GM20431 (cell line): ENCODE measurements at regions not wholly inside any gene's neighbourhood (a gene's known extent, or its start where the extent isn't known, plus 50 kb on each side); places are given as distances from the start of the nearest gene placed in this dataset.
"Not testable (repeated sequence)": the region's sequence is repeated elsewhere in the genome, so short reads cannot be mapped to it uniquely, and the experiment has no call there.

Experiments used
- in situ Hi-C: fragments of 300-500 bp; cut with MseI, MboI; formaldehyde crosslinking; loops from one replicate; pipeline ENCODE4 v1.15.0; 2020; ENCODE audit warnings: low sequenced_read_pairs; ENCODE audit not compliant: unreplicated experiment

DNA sequence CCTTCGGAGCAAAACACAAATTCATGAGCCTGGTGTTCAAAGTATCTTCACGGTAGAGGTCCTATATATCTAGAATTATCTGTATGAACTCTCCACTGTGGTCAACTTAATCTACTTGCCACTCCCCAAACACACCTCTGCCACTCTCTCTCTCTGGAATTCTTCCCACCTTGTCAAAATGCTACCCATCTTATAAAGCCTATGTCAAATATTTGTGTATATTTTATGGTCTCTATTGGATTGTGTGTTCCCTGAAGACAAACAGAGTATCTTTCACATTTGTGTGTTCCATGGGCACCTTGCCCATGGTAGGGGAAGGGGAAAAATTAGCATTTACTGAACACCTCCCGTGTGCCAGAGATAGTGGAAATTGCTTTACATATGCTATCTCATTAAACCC, 83.2 kb upstream of the ATL2 start:
- in situ Hi-C loops, result no loop called here

GRCh38 chr2:38454081-38454480, 77.0 kb upstream of the ATL2 start:
- in situ Hi-C loops, result no loop called here

DNA sequence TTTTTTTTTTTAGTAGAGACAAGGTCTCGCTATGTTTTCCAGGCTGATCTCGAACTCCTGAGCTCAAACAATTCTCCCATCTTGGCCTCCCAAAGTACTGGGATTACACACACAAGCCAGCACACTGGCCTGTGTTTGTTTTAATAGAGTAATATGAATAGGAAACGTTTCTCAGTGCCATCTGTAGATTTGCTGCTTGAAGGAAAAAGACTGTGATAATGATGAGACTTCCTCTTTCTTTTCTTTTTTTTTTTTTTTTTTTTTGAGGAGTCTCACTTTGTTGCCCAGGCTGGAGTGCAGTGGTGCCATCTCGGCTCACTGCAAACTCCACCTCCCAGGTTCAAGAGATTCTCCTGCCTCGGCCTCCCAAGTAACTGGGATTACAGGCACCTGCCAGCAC, 74.7 kb upstream of the ATL2 start:
- in situ Hi-C loops, result not testable (repeated sequence)

- in situ Hi-C loops, result no loop called here
Observed at GRCh38 chr2:38450509-38450908, 73.4 kb upstream of the ATL2 start.

GRCh38 chr2:38448692-38449410, 71.8 kb upstream of the ATL2 start:
- in situ Hi-C loops, result no loop called here

- in situ Hi-C loops, result no loop called here
Observed at GRCh38 chr2:38446906-38447561, 70.0 kb upstream of the ATL2 start.

DNA sequence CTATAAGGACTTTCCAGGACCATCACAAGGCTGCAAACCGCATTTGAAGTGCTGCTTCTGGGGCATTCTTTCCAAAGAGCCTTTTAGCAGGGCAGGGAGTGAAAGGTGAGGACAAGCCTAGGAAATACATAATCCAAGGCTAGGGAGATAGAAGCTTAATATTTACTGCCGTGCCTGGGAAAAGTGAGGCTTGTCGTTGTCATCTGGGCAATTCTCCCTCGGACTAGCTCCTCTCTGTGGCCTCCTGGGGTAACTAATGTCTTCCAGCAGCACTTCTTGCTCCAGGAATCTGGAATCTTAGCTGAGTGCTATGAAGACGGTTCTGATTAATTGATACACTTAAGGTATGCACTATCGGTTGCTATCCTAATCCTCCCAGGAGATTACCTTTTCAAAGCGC, 69.3 kb upstream of the ATL2 start:
- in situ Hi-C loops, result no loop called here

GRCh38 chr2:38444247-38444646, 67.2 kb upstream of the ATL2 start:
- in situ Hi-C loops, result no loop called here

DNA sequence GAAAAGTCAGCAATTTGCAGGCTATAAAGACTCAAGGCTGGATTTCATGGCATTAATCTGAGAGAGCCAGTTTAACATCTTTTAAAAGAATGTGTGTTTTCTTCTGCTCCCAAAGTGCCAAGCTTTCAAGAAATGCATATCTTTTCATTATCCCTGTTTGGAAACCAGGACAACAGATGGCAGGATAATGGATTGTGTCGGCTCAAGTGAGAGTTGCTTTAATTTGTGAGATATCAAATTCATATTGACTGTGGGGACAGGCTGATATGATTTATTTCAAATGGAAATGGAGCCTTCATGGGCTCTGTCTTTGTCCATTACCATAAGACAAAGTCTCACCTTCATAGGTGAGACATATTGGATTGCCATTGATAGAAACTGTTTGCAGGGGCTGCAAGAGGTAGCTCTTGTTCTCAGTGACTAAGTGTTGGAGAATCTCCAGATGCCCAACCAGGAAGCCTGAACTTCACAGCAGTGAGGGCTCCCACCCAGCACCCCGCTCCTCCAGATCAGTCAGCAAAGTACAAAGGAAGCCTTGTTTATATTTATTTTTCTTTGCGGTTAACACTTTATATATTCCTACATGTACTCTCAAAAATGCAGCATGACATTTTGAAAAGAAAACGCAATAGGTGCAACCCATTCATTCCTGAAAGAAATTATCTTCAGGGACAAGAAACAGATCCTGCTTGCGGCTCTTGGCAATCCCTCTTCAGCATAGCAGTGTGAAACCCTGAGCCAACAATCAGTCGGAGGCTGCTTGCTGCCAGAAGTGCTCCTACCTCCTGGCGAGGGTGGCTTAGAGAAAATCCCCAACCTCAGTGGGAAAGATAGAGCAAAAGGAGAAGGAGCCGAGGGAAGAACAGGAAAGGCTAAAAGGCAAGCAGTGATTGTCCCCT, 65.8 kb upstream of the ATL2 start:
- in situ Hi-C loops, result no loop called here

- in situ Hi-C loops, result no loop called here
Observed at GRCh38 chr2:38441346-38441745, 64.3 kb upstream of the ATL2 start.

DNA sequence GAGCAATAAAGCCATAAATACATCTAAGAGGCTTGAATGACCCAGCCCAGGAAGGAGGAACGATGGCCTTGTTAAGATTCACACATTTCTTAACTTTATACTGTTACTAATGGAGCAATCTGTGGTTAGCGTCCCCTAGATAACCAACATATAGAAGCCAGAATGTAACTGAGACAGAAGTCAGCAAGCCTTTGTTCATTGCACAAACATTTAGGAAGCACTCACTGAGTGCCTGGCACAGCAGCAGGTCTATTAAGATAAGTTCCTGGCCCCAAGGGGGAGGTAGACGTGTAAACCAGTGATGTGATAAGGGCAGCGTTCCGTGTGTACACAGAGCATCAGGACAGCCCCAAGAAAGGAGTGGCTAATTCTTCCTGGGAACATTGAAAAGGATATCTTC, 63.6 kb upstream of the ATL2 start:
- in situ Hi-C loops, result no loop called here

DNA sequence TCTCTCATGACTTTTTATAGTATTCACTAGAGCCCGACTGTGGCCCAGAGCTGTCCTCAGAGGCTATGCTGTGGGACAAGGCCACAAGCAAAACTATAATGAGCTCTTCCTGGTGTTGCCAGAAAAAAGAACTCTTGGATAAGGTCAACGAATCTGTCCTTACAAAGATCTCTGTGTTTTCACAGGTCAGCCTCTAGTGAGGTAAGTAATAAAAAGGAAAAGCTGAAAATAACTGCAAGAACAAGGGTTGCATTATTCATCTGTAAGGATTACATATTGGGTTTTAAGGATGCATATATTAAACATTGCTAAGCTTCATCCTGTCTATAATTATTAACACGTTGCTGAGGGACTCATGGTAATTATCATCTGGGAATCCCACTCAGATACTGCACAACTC, 62.8 kb upstream of the ATL2 start:
- in situ Hi-C loops, result no loop called here

DNA sequence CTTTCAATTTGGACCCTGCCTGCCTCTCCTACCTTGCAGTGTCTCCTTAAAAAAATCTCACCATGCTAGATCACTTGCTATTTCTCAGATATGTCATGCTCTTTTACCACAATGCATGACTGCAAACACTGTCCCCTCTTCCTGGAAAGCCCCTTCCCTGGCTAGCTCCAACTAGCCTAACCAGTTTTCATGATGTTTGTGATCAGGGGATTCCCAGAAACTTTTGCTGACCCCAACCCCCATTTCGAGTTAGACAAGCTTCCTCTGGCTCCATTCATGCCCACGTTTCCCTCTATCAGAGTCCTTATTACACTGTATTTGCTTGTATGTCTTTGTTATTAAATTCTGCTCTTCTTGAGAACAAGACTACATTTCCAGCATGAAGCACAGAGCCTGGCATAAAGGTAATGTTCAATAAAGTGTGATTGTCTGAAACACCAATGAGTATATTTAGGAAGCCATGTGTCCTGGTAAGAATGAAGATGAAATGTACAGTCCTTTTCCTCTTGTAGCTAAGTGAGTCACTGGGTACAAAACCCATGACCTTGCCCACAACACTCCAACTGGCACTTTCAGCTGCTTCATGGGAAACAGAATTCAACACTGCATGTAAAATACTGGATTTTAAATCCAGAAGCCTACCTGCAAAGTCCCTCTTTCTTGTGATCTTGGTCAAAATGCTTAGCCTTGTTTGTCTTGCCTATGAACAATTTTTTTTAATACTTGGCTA, 62.0 kb upstream of the ATL2 start:
- in situ Hi-C loops, result no loop called here

GRCh38 chr2:38438133-38438882, 61.2 kb upstream of the ATL2 start:
- in situ Hi-C loops, result no loop called here

DNA sequence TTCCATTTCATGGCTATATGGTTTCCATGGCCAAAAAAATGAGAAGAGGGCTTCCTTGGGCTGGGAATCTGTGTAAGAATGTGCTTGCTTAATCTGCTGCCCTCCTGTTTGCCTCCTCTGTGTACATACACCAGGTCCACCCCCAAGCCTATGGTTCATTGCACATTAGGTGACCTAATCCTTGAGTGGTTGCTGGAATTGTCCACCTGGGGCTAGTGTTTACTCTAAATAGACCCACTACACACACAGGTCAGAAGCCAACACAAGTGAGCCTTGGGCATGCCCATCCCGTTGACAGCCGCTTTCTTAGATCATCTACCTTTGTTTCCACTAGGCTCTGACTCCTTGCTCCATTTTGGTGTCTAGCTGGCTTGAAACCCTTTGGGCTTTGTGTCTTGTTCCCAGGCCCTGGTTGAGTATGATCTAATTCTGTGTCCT, 59.2 kb upstream of the ATL2 start:
- in situ Hi-C loops, result no loop called here

DNA sequence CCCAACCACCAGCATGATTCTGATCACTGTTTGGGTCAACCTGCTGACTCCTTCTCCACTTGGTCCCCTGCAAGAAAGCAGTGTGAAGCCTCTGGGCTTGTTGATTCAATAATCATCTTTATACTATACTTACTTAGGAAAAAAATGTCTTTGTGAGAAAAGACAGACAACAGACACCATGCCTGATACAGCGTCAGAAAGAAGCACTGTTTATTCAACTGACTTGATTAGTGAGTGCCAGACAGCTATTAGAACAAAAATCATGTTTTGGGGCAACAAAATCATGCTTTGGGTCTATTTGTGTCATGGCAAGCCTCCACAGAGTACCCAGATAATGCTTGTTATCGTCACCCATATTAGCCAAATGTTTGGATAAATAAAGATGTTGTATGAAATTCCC, 58.7 kb upstream of the ATL2 start:
- in situ Hi-C loops, result no loop called here

DNA sequence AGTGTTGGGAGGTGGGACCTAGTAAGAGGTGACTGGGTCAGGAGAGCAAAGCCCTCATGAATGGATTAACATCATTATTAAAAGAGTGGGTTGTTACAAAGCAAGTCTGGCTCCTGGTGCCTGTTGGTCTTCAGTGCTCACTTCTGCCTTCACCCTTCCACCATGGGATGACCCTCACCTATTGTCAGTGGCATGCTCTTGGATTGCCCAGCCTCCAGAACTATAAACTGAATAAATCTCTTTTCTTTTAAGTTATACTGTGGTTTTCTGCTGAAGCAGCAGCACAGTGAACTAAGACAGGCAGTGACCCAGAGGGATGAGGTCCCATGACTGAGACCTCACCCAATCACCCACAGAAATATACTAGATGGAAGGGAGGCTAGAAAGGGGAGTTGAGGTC, 57.5 kb upstream of the ATL2 start:
- in situ Hi-C loops, result no loop called here

DNA sequence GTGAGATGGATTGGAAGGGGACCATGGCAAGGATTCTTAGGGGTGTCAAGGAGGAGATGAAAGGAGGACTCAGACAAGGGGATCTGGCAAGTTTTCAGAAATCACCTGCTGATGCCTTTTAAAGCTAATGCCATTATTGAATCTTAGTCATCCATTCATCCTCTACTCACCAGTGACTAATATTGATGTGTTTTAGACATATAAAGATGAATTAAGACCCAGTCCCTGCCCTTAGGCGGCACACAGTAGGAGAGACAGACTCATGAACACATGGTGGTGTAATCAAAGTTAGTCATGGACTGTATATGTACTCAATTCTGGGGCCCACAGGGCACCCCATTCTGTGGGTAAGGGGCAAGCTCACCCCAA, 56.5 kb upstream of the ATL2 start:
- in situ Hi-C loops, result no loop called here

DNA sequence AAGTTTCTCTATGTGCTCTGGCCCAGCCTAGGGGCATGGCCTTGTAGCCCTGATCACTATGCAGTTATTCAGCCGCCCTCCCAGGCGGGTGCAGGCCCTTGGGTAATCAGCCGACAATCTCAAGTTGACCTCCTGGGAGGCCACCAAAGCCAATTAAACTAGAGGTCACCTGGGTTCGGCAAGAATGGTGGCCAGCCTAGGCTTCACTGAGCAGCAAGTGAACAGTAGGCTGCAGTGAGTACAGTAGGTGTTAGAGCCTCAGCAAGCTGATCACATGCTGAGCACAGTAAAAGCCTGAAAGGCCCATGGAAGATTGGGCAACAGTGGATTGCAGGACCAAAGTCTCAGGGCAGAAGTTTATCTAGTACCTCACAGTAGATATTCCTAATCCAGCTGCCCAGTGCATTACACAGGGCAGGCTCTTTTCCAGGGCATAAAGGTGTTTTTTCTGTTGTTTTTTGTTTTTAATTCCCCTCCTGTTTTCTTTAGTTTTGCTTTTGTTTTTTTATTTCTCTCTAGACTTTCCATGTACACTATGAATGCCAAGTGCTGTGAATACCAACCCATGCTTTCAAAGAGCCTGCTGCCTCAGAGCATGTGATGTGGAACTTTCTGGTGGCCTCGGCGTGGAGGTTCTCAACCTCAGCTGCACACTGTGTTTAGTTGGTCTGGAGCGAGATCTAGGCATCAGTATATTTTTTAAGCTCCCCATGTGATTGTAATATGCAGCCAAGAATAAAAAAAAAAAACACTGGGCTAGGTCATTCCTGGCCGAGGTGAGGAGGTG, 55.9 kb upstream of the ATL2 start:
- in situ Hi-C loops, result no loop called here
